Colonic mucosa (tissue), 4 donors: ENCODE measurements at regions not wholly inside any gene's neighbourhood (a gene's known extent, or its start where the extent isn't known, plus 50 kb on each side); places are given as distances from the start of the nearest gene placed in this dataset.

ENCODE experiments used
- DNase-seq: peaks from one replicate; pipeline ENCODE4 v3.0.0-alpha.2; 2020
- H3K27ac ChIP-seq: fragments of 200-600 bp; one replicate; pipeline ENCODE4 v1.8.0; 2021
- H3K27me3 ChIP-seq: fragments of 200-600 bp; one replicate; pipeline ENCODE4 v1.8.0; 2021
- H3K36me3 ChIP-seq: fragments of 200-600 bp; one replicate; pipeline ENCODE4 v1.8.0; 2021
- H3K4me1 ChIP-seq: fragments of 200-600 bp; one replicate; pipeline ENCODE4 v1.8.0; 2021; ENCODE audit warnings: mild to moderate bottlenecking
- H3K4me3 ChIP-seq: fragments of 200-600 bp; one replicate; pipeline ENCODE4 v1.8.0; 2021
- H3K9ac ChIP-seq, 2 donors: one replicate each; pipeline ENCODE4 v1.7.0; 2013; ENCODE audit warnings: control low read depth in 2 of 2, low read depth in 2 of 2, low read length in 2 of 2
- H3K9me3 ChIP-seq: fragments of 200-600 bp; one replicate; pipeline ENCODE4 v1.8.0; 2021
- intact Hi-C: fragments of 100-400 bp; cut with DNase I; formaldehyde crosslinking; loops from one replicate; pipeline ENCODE4 v1.14.1; 2022
- TF ChIP-seq, protein P1 (sequence below): fragments of 200-600 bp; IDR thresholded peaks from one replicate; pipeline ENCODE4 v1.8.0; 2022; ENCODE audit warnings: antibody characterized with exemption, mild to moderate bottlenecking
- donor health status: healthy.
- donor health status: DM: no; HTN: no; CAD: no.
- donor health status: DM: no; HTN: no; CAD: no.

DNA sequence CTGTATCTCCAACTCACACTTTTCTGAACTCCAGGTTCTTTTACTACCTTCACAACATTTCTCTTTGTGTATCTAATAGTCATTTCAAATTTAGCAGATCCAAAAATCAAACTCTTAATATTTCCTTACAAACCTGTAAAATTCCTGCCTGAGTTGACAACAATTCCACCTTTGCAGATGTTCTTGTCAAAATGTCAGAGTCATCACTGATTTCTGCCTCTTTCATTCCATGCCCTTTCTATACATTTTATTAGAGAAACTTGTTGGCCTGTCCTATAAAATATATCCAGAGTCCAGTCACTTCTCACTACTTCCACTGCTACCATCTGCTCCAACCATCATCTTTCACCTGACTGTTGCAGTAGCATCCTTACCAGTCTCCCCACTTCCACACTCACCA lies 119.7 kb downstream of the CAPZA3 start:
- Histone ChIP-seq H3K9me3 (no peaks in the 10 kb centered on the region), H3K27ac (no peak overlapping the region), H3K4me3 (no peak overlapping the region), H3K4me1 (no peaks in the 10 kb centered on the region), H3K27me3 (no peaks in the 10 kb centered on the region), H3K9ac (no peak overlapping the region), H3K36me3 (no peaks in the 10 kb centered on the region)
- TF ChIP-seq, protein P1, sequence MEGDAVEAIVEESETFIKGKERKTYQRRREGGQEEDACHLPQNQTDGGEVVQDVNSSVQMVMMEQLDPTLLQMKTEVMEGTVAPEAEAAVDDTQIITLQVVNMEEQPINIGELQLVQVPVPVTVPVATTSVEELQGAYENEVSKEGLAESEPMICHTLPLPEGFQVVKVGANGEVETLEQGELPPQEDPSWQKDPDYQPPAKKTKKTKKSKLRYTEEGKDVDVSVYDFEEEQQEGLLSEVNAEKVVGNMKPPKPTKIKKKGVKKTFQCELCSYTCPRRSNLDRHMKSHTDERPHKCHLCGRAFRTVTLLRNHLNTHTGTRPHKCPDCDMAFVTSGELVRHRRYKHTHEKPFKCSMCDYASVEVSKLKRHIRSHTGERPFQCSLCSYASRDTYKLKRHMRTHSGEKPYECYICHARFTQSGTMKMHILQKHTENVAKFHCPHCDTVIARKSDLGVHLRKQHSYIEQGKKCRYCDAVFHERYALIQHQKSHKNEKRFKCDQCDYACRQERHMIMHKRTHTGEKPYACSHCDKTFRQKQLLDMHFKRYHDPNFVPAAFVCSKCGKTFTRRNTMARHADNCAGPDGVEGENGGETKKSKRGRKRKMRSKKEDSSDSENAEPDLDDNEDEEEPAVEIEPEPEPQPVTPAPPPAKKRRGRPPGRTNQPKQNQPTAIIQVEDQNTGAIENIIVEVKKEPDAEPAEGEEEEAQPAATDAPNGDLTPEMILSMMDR, result no peak
- intact Hi-C loops, result no loop called here
- DNase-seq, result no peak

DNA sequence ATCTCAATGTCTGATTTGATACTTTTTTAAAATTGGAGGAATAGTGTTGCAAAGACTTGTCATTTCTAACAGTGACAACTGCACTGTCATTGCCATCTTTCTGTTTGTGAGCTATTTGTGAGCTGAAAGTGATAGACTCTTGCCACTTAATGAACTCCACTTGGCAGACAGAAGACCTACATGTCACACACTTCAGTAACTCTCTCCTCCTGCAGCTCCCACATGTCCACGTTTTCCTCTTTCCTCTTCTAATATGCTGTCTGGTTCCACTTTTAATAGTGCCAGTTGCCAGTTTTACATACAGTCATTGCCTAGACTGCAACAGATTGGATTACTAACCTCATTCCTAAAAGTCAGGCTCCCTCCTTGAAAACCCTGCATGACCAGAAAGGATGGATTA lies 121.5 kb downstream of the CAPZA3 start:
- H3K4me1 ChIP-seq, result no peaks in the 10 kb centered on the region
- DNase-seq, result no peak
- H3K4me3 ChIP-seq, result no peak overlapping the region
- H3K36me3 ChIP-seq, result no peaks in the 10 kb centered on the region
- H3K27ac ChIP-seq, result no peak overlapping the region
- TF ChIP-seq, protein P1, result no peak
- H3K9me3 ChIP-seq, result no peaks in the 10 kb centered on the region
- intact Hi-C loops, result no loop called here
- no peaks in the 10 kb centered on the region for H3K27me3 ChIP-seq
- no peak overlapping the region for H3K9ac ChIP-seq

DNA sequence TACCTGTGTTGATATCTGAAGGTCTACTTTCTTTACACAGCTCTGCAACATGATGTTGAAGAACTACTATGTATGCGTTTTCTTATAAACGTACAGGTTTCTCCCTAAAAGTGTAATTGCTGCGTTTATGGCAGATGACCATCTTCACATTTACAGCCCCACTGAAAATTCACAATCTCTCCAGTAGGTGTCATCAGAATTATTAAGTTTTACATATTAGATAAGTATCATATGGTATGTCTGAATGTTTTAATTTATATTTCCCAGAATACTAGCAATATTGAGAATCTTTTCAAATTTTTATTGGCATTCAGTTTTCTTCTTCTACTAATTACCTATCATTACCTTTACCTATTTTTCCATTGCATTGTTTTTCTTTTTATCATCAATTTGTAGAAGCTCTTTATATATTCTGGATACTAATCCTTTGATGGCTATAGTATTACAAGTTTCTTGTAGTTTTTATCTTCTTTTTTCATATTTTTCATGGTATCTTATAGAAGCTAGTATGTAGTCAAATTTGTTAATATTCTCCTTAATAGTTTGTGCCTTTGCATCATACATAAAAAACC lies 123.5 kb downstream of the CAPZA3 start:
- intact Hi-C loops, result no loop called here
- no peaks in the 10 kb centered on the region for H3K9me3 ChIP-seq
- no peak overlapping the region for H3K27ac ChIP-seq
- no peaks in the 10 kb centered on the region for H3K4me1 ChIP-seq
- no peaks in the 10 kb centered on the region for H3K27me3 ChIP-seq
- no peak overlapping the region for H3K4me3 ChIP-seq
- no peaks in the 10 kb centered on the region for H3K36me3 ChIP-seq
- no peak for DNase-seq
- no peak overlapping the region for H3K9ac ChIP-seq
- TF ChIP-seq, protein P1, result peak; percentile 74

DNA sequence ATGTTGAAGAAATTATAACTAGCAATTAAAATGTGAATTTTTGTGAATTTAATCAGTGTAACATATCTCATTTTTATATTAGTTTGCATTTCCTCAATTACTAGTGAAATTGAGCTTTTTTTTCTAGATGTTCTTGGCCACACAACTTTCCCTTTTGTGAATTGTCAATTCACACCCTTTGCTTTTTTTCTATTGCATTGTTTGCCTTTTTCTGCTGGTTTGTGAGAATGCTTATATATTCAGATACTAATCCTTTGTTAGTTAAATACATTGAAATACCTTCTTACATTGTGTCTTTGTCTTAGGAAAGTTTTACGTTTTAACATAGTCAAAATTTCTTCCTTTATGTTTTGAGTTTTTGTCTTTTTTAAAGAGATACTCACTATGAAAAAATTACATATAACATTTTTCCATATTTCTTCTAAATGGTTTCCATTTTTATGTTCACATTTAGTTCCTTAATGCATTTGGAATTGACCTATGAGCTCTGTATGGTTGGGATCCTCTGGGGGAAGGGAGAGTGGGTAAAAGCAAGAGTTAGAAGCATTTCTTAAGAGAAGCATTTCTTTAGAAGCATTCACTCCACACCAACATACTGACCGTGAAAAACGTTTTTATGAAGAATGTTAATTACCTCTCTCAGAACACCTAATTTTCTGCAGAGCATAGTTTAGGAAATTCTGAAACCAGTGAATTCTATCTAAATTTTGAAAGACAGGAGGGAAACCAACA lies 126.0 kb downstream of the CAPZA3 start:
- H3K9ac ChIP-seq, result no peak overlapping the region
- no peaks in the 10 kb centered on the region for H3K27me3 ChIP-seq
- no peaks in the 10 kb centered on the region for H3K9me3 ChIP-seq
- no peak for DNase-seq
- H3K4me1 ChIP-seq, result no peaks in the 10 kb centered on the region
- no peak overlapping the region for H3K27ac ChIP-seq
- H3K4me3 ChIP-seq, result no peak overlapping the region
- intact Hi-C loops, result loop anchor here (2.0 kb wide), 1 partner anchor 323 kb away; no protein-coding TSS in a partner anchor
- no peaks in the 10 kb centered on the region for H3K36me3 ChIP-seq
- TF ChIP-seq, protein P1, result no peak

DNA sequence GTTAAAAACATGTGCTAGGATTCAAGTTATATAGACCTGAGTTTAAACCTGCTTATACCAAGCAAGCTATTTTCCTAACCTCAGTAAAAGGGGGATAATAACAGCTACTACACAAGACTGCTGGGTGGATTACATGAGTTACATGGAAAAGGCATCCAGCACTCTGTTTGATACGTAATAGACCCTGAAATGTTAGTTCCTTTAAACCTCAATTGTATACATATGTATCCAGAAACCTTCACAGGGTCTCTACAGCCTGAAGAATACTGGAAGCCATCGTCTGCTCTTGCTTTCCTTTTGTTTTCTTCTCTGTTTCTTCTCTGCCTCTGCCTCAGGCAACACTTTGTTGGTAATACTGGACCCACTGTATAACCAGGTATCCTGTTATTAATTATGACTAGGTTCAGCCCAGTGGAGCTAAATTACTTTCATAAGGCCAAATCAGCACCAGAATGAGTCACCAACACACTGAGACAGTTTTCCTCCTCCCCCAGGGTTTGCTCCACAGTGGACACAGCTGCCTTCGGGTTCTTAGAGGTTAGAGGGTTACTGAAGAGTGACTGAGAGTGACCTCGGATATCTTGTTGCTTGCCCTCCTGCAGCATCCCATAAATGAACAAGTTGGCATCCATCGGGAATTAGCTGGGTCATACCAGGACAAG lies 127.1 kb downstream of the CAPZA3 start:
- H3K4me3 ChIP-seq, result no peak overlapping the region
- TF ChIP-seq, protein P1, result no peak
- H3K9me3 ChIP-seq, result no peaks in the 10 kb centered on the region
- no peaks in the 10 kb centered on the region for H3K27me3 ChIP-seq
- no peaks in the 10 kb centered on the region for H3K36me3 ChIP-seq
- no peak for DNase-seq
- no peaks in the 10 kb centered on the region for H3K4me1 ChIP-seq
- intact Hi-C loops, result no loop called here
- H3K9ac ChIP-seq, result no peak overlapping the region
- no peak overlapping the region for H3K27ac ChIP-seq
